ENCODE measurements at regions not wholly inside any gene's neighbourhood (a gene's known extent, or its start where the extent isn't known, plus 50 kb on each side); places are given as distances from the start of the nearest gene placed in this dataset.
"Not testable (repeated sequence)": the region's sequence is repeated elsewhere in the genome, so short reads cannot be mapped to it uniquely, and the experiment has no call there.

GRCh38 chr18:78283425-78283824 is 696.2 kb upstream of the SALL3 start:
- TF ChIP-seq POLR2A (IDR thresholded peaks at IDR 0.05; ENCODE audit: low read depth, low read length); POLR2AphosphoS5 (IDR thresholded peaks at IDR 0.05; ENCODE audit: low read depth, low read length); TAF1 (IDR thresholded peaks at IDR 0.05; ENCODE audit: borderline replicate concordance, low read depth, low read length): not testable (repeated sequence)

All from GM12892 (cell line).